Activated naive CD4-positive, alpha-beta T cell treated with anti-CD3 and anti-CD28 coated beads, Interleukin-2, amount 10 ng/mL, durations not matched to agents 7 days and 5 days (primary cell): ENCODE measurements at regions not wholly inside any gene's neighbourhood (a gene's known extent, or its start where the extent isn't known, plus 50 kb on each side); places are given as distances from the start of the nearest gene placed in this dataset.
"Not testable (repeated sequence)": the region's sequence is repeated elsewhere in the genome, so short reads cannot be mapped to it uniquely, and the experiment has no call there.

Source experiments
- CTCF ChIA-PET: fragments of 350-600 bp; sonication (Branson Sonifier 250); formaldehyde crosslinking; loops from one replicate; lab custom pipeline; 2021; ENCODE audit warnings: antibody characterized with exemption; lab: Charles Lee
- DNase-seq: peaks from one replicate; pipeline ENCODE4 v3.0.0-alpha.2; 2020
- H3K27ac Mint-ChIP-seq: one replicate; pipeline ENCODE4 v1.8.0; 2021; ENCODE audit warnings: mild to moderate bottlenecking, moderate library complexity, mixed read lengths
- H3K27me3 Mint-ChIP-seq: one replicate; pipeline ENCODE4 v1.8.0; 2021; ENCODE audit warnings: mild to moderate bottlenecking, mixed read lengths
- H3K36me3 Mint-ChIP-seq: one replicate; pipeline ENCODE4 v1.8.0; 2021; ENCODE audit warnings: mixed read lengths
- H3K4me1 Mint-ChIP-seq: one replicate; pipeline ENCODE4 v1.8.0; 2021; ENCODE audit warnings: mixed read lengths
- H3K4me3 Mint-ChIP-seq: one replicate; pipeline ENCODE4 v1.8.0; 2021; ENCODE audit warnings: mild to moderate bottlenecking, moderate library complexity, mixed read lengths
- H3K9me3 Mint-ChIP-seq: one replicate; pipeline ENCODE4 v1.8.0; 2021; ENCODE audit warnings: mixed read lengths

DNA sequence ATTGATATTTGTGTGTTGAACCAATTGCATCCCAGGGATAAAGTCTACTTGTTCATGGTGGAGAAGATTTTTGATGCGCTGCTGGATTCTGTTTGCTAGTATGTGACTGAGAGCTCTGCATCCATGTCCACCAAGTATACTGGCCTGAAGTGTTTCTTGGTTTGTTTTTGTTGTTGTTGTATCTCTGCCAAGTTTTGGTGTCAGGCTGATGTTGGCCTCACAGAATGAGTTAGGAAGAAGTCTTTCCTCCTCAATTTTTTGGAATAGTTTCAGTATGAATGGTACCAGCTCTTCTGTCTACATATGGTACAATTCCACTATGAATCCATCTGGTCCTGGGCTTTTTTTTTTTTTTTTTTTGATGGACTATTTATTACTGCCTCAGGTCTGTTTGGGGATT is 50.9 kb upstream of the OSTN start:
- H3K27me3 Mint-ChIP-seq = no peaks in the 10 kb centered on the region
- H3K36me3 Mint-ChIP-seq = no peaks in the 10 kb centered on the region
- H3K27ac Mint-ChIP-seq = no peak overlapping the region
- H3K4me1 Mint-ChIP-seq = no peaks in the 10 kb centered on the region
- H3K4me3 Mint-ChIP-seq = no peak overlapping the region
- CTCF ChIA-PET = no interaction called here
- DNase-seq = no peak
- H3K9me3 Mint-ChIP-seq = peaks cover 1% of the 10 kb centered on the region

DNA sequence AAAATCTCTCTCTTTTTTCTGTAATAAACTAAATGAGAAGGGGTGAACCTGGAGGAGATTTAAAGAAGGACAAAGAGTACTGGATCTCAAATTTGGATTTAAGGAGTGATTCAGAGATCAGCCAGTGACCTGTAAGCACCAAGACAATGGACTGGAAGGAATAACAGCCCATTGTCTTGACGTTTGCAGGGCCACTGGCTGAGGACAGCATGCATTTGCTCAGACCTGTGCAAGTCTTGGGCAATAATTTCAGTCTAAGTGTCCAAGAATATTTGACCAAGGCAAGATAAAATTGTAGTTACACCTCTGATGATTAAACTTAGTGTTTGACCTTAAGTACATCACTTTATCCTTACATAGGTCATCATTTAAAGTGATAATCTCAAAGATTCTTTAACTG is 55.8 kb upstream of the OSTN start:
- CTCF ChIA-PET = no interaction called here
- no peak overlapping the region for H3K27ac Mint-ChIP-seq
- peaks cover 3% of the 10 kb centered on the region for H3K9me3 Mint-ChIP-seq
- H3K36me3 Mint-ChIP-seq = no peaks in the 10 kb centered on the region
- H3K27me3 Mint-ChIP-seq = no peaks in the 10 kb centered on the region
- DNase-seq = no peak
- no peak overlapping the region for H3K4me3 Mint-ChIP-seq
- H3K4me1 Mint-ChIP-seq = no peaks in the 10 kb centered on the region

DNA sequence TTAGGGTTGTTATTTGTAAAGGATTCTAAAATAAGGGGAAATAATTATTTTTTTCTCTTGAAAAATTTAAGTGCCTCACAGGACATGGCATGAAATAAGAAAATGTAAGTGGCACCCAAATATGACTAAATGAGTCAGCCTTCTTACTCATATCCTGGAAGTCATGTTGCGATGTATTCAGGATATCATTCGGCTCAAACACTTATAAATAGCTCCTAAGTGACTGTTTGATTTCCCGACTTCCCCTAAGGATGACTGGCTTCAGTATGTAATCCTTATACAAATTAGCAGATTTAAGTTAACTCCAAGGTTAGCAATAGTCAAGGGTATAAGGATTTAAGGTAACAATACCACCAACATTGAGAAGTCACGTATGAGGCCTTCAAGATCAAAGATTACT is 57.3 kb upstream of the OSTN start:
- H3K4me3 Mint-ChIP-seq = no peak overlapping the region
- no peaks in the 10 kb centered on the region for H3K4me1 Mint-ChIP-seq
- H3K27me3 Mint-ChIP-seq = no peaks in the 10 kb centered on the region
- no peak for DNase-seq
- H3K36me3 Mint-ChIP-seq = no peaks in the 10 kb centered on the region
- H3K9me3 Mint-ChIP-seq = peaks cover 3% of the 10 kb centered on the region
- no peak overlapping the region for H3K27ac Mint-ChIP-seq
- CTCF ChIA-PET = no interaction called here

DNA sequence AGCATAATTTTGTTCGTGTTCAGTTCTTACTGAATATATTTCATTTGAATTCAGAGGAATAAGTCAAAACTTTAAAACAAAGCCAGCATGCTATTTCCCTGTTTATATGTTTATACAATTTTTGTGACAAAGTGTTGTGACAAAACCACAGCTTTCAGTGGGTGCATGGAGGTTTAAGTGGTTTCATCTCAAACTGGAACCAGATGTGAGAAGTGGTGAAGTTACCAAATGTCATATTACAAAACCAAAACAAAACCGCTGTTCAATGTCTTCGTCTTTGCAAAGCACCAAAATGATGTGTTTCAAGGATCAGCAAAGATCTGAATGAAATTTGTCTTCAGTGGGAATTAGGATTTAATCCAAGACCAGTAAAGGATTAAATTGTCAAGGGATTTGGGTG is 59.3 kb upstream of the OSTN start:
- CTCF ChIA-PET = no interaction called here
- no peak overlapping the region for H3K27ac Mint-ChIP-seq
- H3K4me3 Mint-ChIP-seq = no peak overlapping the region
- DNase-seq = no peak
- H3K4me1 Mint-ChIP-seq = no peaks in the 10 kb centered on the region
- H3K9me3 Mint-ChIP-seq = peaks cover 10% of the 10 kb centered on the region
- no peaks in the 10 kb centered on the region for H3K36me3 Mint-ChIP-seq
- no peaks in the 10 kb centered on the region for H3K27me3 Mint-ChIP-seq

DNA sequence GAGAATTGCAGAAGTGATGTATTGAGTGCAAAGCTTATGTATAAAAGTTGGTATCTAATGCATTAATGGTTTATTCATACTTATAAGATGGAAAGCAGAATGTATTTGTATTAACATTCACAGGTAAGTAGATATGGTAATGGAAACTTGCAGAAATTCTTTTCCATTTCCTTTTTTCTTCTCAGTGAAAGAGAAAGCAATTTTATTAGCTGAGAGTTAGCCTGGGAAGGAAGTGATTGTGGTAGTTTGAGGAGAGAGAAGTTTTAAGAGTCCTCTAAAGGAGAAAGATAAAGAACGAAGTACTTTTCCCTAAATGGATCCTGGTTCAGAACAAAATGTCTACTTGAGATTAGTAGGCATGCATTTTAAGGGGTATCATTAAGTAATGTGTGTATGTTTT is 60.1 kb upstream of the OSTN start:
- DNase-seq = no peak
- Mint-ChIP-seq H3K27me3 (no peaks in the 10 kb centered on the region), H3K4me3 (no peak overlapping the region), H3K4me1 (no peaks in the 10 kb centered on the region), H3K36me3 (no peaks in the 10 kb centered on the region), H3K9me3 (peaks cover 10% of the 10 kb centered on the region), H3K27ac (no peak overlapping the region)
- CTCF ChIA-PET = no interaction called here

DNA sequence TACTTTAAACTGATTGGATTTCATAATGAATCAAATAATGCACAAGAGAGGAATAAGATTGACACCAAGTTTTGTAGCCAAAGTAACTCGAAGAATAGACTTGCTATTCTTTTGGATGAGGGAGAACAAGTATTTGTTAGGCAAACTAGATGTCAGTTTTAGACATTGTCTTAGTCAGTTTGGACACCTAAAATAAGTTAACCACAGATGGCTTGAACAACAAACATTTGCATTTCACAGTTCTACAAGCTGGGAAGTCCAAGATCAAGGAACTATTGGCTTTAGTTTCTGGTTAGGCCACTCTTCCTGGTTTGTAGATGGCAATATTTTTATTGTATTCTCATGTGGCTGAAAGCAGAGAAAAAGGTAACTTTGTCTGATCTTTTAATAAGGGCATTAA is 61.3 kb upstream of the OSTN start:
- no peak for DNase-seq
- Mint-ChIP-seq H3K4me3 (no peak overlapping the region), H3K9me3 (peaks cover 10% of the 10 kb centered on the region), H3K27ac (no peak overlapping the region), H3K27me3 (no peaks in the 10 kb centered on the region), H3K4me1 (no peaks in the 10 kb centered on the region), H3K36me3 (no peaks in the 10 kb centered on the region)
- CTCF ChIA-PET = no interaction called here

DNA sequence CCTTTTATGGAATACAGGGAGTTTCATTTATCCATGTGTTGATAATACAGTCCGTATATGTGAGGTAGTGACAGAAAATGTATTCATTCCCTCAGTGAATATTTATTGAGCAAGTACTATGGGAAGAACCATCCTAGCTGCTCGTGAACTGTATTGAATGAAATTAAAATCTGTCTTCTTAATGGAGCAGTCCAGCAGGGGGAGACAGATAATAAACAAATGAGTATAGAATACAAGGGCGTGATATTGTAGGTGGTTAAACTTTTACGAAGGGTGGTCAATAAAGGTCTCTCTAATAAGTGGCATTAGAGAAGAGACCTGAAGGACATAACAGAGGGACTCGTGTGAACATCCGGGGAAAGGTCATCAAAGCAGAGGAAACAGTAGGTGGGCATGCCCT is 62.7 kb upstream of the OSTN start:
- H3K9me3 Mint-ChIP-seq = peaks cover 10% of the 10 kb centered on the region
- no peak overlapping the region for H3K27ac Mint-ChIP-seq
- no peaks in the 10 kb centered on the region for H3K4me1 Mint-ChIP-seq
- no peaks in the 10 kb centered on the region for H3K27me3 Mint-ChIP-seq
- H3K36me3 Mint-ChIP-seq = no peaks in the 10 kb centered on the region
- no peak overlapping the region for H3K4me3 Mint-ChIP-seq
- CTCF ChIA-PET = no interaction called here
- no peak for DNase-seq

DNA sequence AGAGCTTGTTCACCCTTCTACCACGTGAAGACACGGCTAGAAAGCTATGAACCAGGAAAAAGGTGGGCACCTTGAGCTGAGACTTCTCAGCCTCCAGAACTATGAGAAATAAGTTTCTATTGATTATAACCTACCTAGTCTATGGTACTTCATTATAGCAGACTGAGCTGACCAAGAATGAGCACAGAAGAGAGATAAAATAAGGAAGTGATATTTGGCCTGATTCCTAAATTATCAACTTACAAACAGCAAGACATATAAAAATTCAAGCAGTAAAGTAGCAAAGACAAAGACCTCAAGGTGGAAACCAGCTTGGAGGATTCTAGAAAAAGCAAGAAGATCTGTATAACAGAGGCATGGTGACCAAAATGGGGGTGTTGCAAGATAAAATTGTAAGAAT is 63.9 kb upstream of the OSTN start:
- Mint-ChIP-seq H3K4me1 (no peaks in the 10 kb centered on the region), H3K27ac (no peak overlapping the region), H3K9me3 (peaks cover 10% of the 10 kb centered on the region), H3K27me3 (no peaks in the 10 kb centered on the region), H3K4me3 (no peak overlapping the region), H3K36me3 (no peaks in the 10 kb centered on the region)
- no peak for DNase-seq
- CTCF ChIA-PET = no interaction called here

DNA sequence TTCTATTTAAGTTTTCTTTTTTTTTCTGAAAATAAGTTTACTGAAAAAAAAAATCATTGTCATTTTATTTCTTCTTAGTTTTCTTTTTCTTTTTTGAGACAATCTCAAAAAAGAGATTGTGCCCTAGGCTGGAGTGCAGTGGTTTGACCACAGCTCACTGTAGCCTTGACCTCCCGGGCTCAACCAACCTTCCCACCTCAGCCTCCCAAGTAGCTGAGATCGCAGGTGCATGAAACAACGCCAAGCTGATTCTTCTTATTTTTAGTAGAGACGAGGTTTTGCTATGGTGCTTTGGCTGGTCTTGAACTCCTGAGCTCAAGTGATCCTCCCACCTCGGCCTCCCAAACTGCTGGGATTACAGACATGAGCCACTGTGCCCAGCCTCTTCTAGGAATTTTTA is 65.7 kb upstream of the OSTN start:
- Mint-ChIP-seq H3K4me3 (no peak overlapping the region), H3K27ac (no peak overlapping the region), H3K27me3 (no peaks in the 10 kb centered on the region), H3K36me3 (no peaks in the 10 kb centered on the region), H3K4me1 (no peaks in the 10 kb centered on the region), H3K9me3 (peaks cover 9% of the 10 kb centered on the region)
- CTCF ChIA-PET = no interaction called here
- DNase-seq = no peak

DNA sequence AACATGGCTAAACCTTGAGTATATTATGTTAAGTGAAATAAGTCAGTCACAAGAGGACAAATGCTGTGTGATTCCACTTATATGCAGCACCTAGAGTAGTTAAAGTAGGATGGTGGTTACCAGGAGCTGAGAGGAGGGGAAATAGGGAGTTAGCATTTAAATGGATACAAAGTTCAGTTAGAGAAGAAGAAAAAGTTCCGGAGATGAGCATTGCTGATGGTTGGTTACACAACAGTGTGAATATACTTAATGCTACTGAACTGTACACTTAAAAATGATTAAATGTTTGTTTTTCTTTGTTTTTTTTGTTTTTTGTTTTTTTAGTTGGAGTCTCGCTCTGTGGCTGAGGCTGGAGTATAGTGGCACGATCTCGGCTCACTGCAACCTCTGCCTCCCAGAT is 67.7 kb upstream of the OSTN start:
- CTCF ChIA-PET = no interaction called here
- Mint-ChIP-seq H3K4me3 (no peak overlapping the region), H3K4me1 (no peaks in the 10 kb centered on the region), H3K27ac (no peak overlapping the region), H3K36me3 (no peaks in the 10 kb centered on the region), H3K9me3 (peaks cover 6% of the 10 kb centered on the region), H3K27me3 (no peaks in the 10 kb centered on the region)
- DNase-seq = no peak

DNA sequence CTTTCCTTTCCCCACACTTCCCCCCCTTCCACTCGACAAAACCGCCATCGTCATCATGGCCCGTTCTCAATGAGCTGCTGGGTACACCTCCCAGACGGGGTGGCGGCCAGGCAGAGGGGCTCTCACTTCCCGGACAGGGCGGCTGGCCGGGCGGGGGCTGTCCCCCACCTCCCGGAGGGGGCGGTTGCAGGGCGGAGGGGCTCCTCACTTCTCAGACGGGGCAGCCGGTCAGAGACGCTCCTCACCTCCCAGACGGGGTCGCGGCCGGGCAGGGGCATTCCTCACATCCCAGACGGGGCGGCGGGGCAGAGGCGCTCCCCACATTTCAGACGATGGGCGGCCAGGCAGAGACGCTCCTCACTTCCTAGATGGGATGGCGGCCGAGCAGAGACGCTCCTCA is 74.2 kb upstream of the OSTN start:
- H3K27me3 Mint-ChIP-seq, DNase-seq, H3K4me1 Mint-ChIP-seq, H3K4me3 Mint-ChIP-seq, CTCF ChIA-PET, H3K36me3 Mint-ChIP-seq, H3K9me3 Mint-ChIP-seq, H3K27ac Mint-ChIP-seq: not testable (repeated sequence)

DNA sequence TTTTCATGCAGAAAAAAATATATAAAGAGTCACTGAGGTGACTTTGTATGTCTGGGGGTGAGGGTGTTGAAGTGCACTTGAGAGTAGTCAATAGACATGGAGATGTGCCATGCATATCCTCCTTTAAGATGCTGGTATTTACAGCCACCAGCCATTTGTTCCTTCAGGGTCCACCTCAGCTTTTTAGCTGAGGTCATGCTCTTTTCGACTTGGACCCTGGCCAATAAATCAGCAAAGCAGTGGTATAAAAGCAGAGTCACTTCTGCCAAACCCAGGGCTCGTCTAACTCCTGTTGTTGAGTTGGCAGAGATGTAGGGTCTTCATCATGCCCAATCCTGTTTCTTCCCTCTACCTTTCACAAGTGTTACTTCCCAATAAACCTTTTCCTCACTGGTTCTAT is 75.1 kb upstream of the OSTN start:
- Mint-ChIP-seq H3K9me3 (no peaks in the 10 kb centered on the region), H3K4me1 (no peaks in the 10 kb centered on the region), H3K27me3 (no peaks in the 10 kb centered on the region), H3K4me3 (no peak overlapping the region), H3K36me3 (no peaks in the 10 kb centered on the region), H3K27ac (no peak overlapping the region)
- no peak for DNase-seq
- CTCF ChIA-PET = no interaction called here

DNA sequence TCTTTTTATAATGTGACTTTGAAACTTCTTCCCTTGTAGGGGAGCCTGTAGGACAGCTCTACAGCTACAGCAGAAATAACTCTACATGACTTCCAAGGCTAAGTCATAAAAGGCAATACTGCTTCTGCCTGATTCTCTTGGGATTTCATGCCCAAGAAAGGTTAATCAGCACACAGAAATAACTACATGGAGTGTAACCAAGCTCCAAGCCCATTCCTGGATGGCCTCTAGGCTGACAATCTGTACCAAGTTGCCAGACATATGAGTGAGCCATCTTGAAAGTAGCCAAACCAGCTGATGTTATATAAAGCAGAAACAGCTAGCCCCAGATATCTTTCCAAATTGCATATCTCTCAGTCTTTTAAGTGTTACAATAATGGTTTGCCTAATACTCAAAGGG is 75.8 kb upstream of the OSTN start:
- no peak for DNase-seq
- no peaks in the 10 kb centered on the region for H3K9me3 Mint-ChIP-seq
- H3K27me3 Mint-ChIP-seq = no peaks in the 10 kb centered on the region
- H3K4me3 Mint-ChIP-seq = no peak overlapping the region
- CTCF ChIA-PET = no interaction called here
- no peak overlapping the region for H3K27ac Mint-ChIP-seq
- no peaks in the 10 kb centered on the region for H3K4me1 Mint-ChIP-seq
- no peaks in the 10 kb centered on the region for H3K36me3 Mint-ChIP-seq

DNA sequence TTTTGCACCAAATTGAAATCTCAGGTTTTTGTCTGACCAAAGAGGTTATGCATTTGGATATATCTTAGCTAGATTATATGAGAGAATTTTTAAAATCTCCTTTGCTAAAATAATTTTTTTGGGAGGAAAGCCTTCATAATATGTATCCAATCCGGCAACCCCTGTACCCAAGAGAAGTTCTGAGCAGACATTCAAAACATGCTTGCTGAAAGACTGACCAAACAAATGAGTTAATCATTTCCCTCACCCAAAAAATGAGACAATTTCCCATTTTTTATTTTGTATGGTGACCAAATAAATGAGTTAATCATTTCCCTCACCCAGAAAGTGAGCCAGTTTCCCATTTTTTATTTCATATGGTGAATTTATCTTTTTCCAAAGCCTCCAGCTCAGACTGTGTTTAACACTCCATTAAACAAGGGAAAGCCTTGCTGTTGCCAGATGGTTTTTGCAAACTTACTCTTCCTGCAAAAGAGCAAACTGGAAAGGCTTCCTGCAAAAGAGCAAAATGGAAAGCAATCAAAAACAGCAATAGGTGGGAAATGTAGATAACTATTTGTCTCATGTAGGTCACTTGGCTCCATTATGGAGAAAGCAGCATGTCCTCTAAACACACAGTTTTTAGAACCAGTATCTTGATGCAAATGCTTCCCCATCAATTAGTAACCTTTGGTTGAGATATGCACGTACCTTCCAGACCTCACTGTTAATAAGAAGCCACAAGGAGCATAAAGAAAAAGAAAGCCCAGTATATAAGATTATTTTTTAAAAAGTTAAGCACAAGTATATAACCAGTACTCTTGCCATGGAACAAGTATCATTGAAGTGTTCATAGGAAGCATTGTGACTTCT is 78.4 kb upstream of the OSTN start:
- Mint-ChIP-seq H3K27ac (no peak overlapping the region), H3K27me3 (no peaks in the 10 kb centered on the region), H3K4me1 (no peaks in the 10 kb centered on the region), H3K9me3 (no peaks in the 10 kb centered on the region), H3K36me3 (no peaks in the 10 kb centered on the region), H3K4me3 (no peak overlapping the region)
- DNase-seq = no peak
- CTCF ChIA-PET = no interaction called here

DNA sequence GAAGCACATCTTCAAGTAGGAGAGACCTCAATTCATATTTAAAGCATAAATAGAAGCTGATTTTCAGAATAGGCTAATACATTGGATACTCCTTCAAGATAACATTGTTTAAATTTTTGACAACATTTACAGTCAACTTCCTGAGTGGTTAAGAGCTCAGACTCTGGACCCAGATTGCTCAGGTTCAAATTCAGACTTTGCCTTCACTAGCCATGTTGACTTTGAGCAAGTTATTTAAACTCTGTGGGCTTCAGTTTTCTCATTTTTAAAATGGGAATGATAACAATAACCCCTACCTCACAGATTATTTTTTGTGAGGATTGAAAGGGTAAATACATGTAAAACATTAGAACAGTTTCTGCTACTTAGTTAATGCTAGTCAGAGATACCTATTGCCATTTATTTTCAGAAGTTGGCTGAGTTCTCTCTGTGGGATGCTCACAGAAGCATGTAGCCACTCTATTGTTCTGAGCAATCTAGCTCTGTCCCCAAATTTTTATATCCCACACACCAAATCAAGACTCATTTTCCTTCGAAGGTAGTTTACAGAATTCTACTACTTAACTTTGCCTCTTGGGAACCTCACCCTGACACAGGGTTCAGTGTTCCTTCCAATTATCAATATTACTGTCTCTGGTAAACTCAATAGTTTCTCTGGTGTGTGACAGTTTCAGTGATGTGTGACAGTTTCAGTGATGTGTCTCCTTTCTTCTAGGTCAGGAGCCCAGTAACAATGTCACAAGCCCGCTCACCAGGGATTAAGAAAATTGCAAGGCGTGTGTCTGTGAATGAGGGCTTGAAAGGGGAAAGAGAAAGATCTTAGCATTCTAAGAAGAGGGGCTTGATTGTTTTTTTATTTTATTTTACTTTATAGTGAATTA is 79.4 kb upstream of the OSTN start:
- DNase-seq = no peak
- Mint-ChIP-seq H3K4me3 (no peak overlapping the region), H3K27ac (no peak overlapping the region), H3K9me3 (no peaks in the 10 kb centered on the region), H3K4me1 (no peaks in the 10 kb centered on the region), H3K27me3 (no peaks in the 10 kb centered on the region), H3K36me3 (no peaks in the 10 kb centered on the region)
- CTCF ChIA-PET = no interaction called here
